Stimulated activated CD8-positive, alpha-beta memory T cell treated with anti-CD3 and anti-CD28 coated beads, Interleukin-4, amount 100 ng/mL, for 4 hours (primary cell): ENCODE measurements at regions not wholly inside any gene's neighbourhood (a gene's known extent, or its start where the extent isn't known, plus 50 kb on each side); places are given as distances from the start of the nearest gene placed in this dataset.

Source experiments
- DNase-seq, 2 donors: peaks; one replicate each; pipeline ENCODE4 v3.0.0-alpha.2; 2020; ENCODE audit warnings: low read depth in 2 of 2, low spot score in 1 of 2

- DNase-seq = no peak
These were observed 78.7 kb upstream of the NWD2 start for GRCh38 chr4:37165844-37166243.

- DNase-seq = no peak
These were observed 74.6 kb upstream of the NWD2 start for GRCh38 chr4:37169956-37170355.

GRCh38 chr4:37188100-37188499 is 56.4 kb upstream of the NWD2 start:
- no peak for DNase-seq
